DND-41 (cell line): ENCODE measurements at regions not wholly inside any gene's neighbourhood (a gene's known extent, or its start where the extent isn't known, plus 50 kb on each side); places are given as distances from the start of the nearest gene placed in this dataset.

Source experiments
- ATAC-seq: fragments of 200-7000 bp; cut with Tn5 transposase; 3 replicates; pipeline ENCODE4 v1.9.1; 2021; ENCODE audit warnings: low read depth; ENCODE audit not compliant: insufficient read depth
- DNase-seq: peaks from one replicate; pipeline ENCODE4 v3.0.0-alpha.2; 2020
- H2AFZ ChIP-seq: 2 replicates; pipeline ENCODE4 v1.6.0; 2012; ENCODE audit warnings: low read depth, low read length
- H3K27ac ChIP-seq: 2 replicates; pipeline ENCODE4 v1.5.1; 2012; ENCODE audit warnings: low read length, inconsistent platforms
- H3K27me3 ChIP-seq: fragments of 200-600 bp; sonication (generic); 2 replicates; pipeline ENCODE4 v1.6.0; 2012; ENCODE audit warnings: low read length, mild to moderate bottlenecking, inconsistent platforms; ENCODE audit not compliant: insufficient read depth, poor library complexity
- H3K36me3 ChIP-seq: 2 replicates; pipeline ENCODE4 v1.5.1; 2012; ENCODE audit warnings: low read length, inconsistent platforms; ENCODE audit not compliant: insufficient read depth
- H3K4me1 ChIP-seq: 2 replicates; pipeline ENCODE4 v1.5.1; 2012; ENCODE audit warnings: mild to moderate bottlenecking, low read length; ENCODE audit not compliant: insufficient read depth
- H3K4me2 ChIP-seq: 2 replicates; pipeline ENCODE4 v1.6.0; 2012; ENCODE audit warnings: mild to moderate bottlenecking, moderate library complexity, low read length, inconsistent platforms; ENCODE audit not compliant: insufficient read depth
- H3K4me3 ChIP-seq, 2 experiments: fragments of 200-600 bp in 1 of 2; shearing (Covaris generic) in 1 of 2; 2 replicates each; pipeline ENCODE4 v1.5.1; 2012 to 2016; ENCODE audit warnings: inconsistent platforms in 2 of 2, low read length in 2 of 2, mild to moderate bottlenecking in 2 of 2, low read depth in 1 of 2, moderate library complexity in 1 of 2
- H3K79me2 ChIP-seq: 2 replicates; pipeline ENCODE4 v1.6.0; 2012; ENCODE audit warnings: low read length, inconsistent platforms; ENCODE audit not compliant: insufficient read depth
- H3K9ac ChIP-seq: 2 replicates; pipeline ENCODE4 v1.6.0; 2012; ENCODE audit warnings: low read depth, mild to moderate bottlenecking, inconsistent platforms, low read length, moderate library complexity
- H3K9me3 ChIP-seq: 2 replicates; pipeline ENCODE4 v1.5.1; 2012; ENCODE audit warnings: low read length, moderate library complexity, mild to moderate bottlenecking, inconsistent platforms; ENCODE audit not compliant: insufficient read depth, severe bottlenecking
- H4K20me1 ChIP-seq: 2 replicates; pipeline ENCODE4 v1.6.0; 2012; ENCODE audit warnings: low read length; ENCODE audit not compliant: insufficient read depth
- EZH2 ChIP-seq: IDR thresholded peaks from 3 replicates; pipeline ENCODE4 v1.6.1; 2012; ENCODE audit warnings: borderline replicate concordance, low read depth, mild to moderate bottlenecking, moderate library complexity, low read length, inconsistent platforms; ENCODE audit not compliant: severe bottlenecking
- TF ChIP-seq, protein P1 (sequence below): IDR thresholded peaks from 2 replicates; pipeline ENCODE4 v1.5.1; 2012; ENCODE audit warnings: borderline replicate concordance, low read length, moderate library complexity, mild to moderate bottlenecking; ENCODE audit not compliant: poor library complexity, severe bottlenecking; ENCODE audit errors: extremely low read depth

DNA sequence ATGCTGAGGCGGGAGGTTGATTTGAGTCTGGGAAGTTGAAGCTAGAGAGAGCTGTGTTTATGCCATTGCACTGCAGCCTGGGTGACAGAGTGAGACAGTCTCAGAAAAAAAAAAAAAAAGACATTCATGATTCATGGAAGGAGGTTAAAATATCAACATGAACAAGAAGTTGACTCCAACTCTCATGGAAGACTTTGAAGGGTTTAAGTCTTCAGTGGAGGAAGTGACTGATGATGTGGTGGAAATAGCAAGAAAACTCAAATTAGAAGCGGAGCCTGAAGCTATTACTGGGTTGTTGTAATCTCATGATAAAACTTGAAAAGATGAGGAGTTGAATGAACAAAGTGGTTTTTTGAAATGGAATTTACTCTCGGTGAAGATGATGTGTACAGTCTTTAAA lies 491.8 kb downstream of the SQOR start:
- Histone ChIP-seq H3K4me2 (no peak overlapping the region), H3K9me3 (peaks cover 5% of the 10 kb centered on the region), H3K27me3 (no peaks in the 10 kb centered on the region), H3K4me3 (no peak overlapping the region), H3K27ac (no peak overlapping the region), H3K79me2 (no peaks in the 10 kb centered on the region), H3K9ac (no peak overlapping the region), H3K36me3 (no peaks in the 10 kb centered on the region), H4K20me1 (no peaks in the 10 kb centered on the region), H3K4me1 (no peaks in the 10 kb centered on the region), H2AFZ (no peak overlapping the region)
- DNase-seq (no peak), ATAC-seq (no peak)
- TF ChIP-seq EZH2 = no peak
- TF ChIP-seq, protein P1, sequence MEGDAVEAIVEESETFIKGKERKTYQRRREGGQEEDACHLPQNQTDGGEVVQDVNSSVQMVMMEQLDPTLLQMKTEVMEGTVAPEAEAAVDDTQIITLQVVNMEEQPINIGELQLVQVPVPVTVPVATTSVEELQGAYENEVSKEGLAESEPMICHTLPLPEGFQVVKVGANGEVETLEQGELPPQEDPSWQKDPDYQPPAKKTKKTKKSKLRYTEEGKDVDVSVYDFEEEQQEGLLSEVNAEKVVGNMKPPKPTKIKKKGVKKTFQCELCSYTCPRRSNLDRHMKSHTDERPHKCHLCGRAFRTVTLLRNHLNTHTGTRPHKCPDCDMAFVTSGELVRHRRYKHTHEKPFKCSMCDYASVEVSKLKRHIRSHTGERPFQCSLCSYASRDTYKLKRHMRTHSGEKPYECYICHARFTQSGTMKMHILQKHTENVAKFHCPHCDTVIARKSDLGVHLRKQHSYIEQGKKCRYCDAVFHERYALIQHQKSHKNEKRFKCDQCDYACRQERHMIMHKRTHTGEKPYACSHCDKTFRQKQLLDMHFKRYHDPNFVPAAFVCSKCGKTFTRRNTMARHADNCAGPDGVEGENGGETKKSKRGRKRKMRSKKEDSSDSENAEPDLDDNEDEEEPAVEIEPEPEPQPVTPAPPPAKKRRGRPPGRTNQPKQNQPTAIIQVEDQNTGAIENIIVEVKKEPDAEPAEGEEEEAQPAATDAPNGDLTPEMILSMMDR = no peak

DNA sequence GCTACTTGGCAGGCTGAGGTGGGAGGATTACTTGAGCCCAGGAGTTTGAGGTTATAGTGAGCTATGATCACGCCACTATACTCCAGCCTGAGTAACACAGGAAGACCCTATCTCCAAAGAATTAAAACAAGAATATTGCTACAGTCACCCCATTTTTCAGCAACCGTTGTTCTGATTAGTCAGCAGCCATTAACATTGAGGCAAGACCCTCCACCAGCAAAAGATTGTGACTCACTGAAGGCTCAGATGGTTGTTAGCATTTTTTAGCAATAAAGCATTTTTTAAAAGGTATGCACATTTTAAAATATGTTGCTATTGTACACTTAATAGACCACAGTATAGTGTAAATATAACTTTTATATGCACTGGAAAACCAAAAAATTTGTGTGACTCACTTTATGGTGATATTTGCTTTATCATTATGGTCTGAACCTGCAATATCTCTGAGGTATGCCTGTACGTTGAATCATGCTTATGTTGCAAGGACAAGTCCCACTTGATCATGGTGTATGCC lies 492.6 kb downstream of the SQOR start:
- Histone ChIP-seq H2AFZ (no peak overlapping the region), H3K4me3 (no peak overlapping the region), H3K9me3 (peaks cover 5% of the 10 kb centered on the region), H3K4me2 (no peak overlapping the region), H3K79me2 (no peaks in the 10 kb centered on the region), H3K4me1 (no peaks in the 10 kb centered on the region), H3K36me3 (no peaks in the 10 kb centered on the region), H4K20me1 (no peaks in the 10 kb centered on the region), H3K9ac (no peak overlapping the region), H3K27ac (no peak overlapping the region), H3K27me3 (no peaks in the 10 kb centered on the region)
- ATAC-seq (no peak), DNase-seq (no peak)
- TF ChIP-seq, protein P1 = no peak
- no peak for TF ChIP-seq EZH2

DNA sequence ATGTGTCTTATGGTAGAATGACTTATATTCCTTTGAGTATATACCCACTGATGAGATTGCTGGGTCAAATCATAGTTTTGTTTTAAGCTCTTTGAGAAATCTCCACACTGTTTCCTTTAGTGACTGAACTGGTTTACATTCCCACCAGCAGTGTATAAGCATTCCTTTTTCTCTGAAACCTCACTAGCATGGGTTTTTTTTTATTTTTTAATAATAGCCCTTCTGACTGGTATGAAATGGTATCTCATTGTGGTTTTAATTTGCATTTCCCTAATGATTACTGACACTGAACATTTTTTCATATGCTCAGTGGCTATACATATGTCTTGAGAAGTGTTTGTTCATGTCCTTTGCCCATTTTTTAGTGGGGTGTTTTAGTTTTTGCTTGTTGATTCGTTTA lies 494.3 kb downstream of the SQOR start:
- Histone ChIP-seq H4K20me1 (no peaks in the 10 kb centered on the region), H3K27me3 (no peaks in the 10 kb centered on the region), H3K4me3 (no peak overlapping the region), H3K4me1 (no peaks in the 10 kb centered on the region), H3K9me3 (no peaks in the 10 kb centered on the region), H3K4me2 (no peak overlapping the region), H3K36me3 (no peaks in the 10 kb centered on the region), H2AFZ (no peak overlapping the region), H3K9ac (no peak overlapping the region), H3K79me2 (no peaks in the 10 kb centered on the region), H3K27ac (no peak overlapping the region)
- no peak for TF ChIP-seq EZH2
- DNase-seq (no peak), ATAC-seq (no peak)

DNA sequence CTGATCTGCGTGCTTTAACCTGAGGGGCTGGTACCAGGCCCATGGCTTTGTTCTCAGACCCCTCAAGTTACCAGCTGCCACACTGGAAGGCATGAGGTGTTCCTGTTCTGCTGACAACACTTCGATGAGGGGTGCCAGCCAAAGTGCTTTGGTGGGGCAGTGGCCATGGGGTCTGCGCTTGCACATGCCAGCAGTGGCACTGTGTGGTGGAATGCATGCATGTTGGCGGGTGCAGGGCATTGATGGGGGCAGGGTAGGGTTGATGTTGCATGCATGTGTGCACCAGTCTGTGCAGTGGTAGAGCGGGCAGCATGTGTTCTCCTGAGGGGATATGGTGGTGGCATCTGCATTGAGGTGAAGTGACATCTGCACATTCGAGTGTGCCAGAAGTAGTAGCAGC lies 497.0 kb downstream of the SQOR start:
- Histone ChIP-seq H3K79me2 (no peaks in the 10 kb centered on the region), H3K27me3 (no peaks in the 10 kb centered on the region), H3K4me1 (no peaks in the 10 kb centered on the region), H3K36me3 (no peaks in the 10 kb centered on the region), H3K4me3 (no peak overlapping the region), H3K4me2 (no peak overlapping the region), H3K9me3 (no peaks in the 10 kb centered on the region), H4K20me1 (no peaks in the 10 kb centered on the region), H2AFZ (no peak overlapping the region), H3K9ac (no peak overlapping the region), H3K27ac (no peak overlapping the region)
- ATAC-seq = no peak
- TF ChIP-seq EZH2 = no peak
- TF ChIP-seq, protein P1 = no peak
- DNase-seq = no peak
